ENCODE measurements at regions not wholly inside any gene's neighbourhood (a gene's known extent, or its start where the extent isn't known, plus 50 kb on each side); places are given as distances from the start of the nearest gene placed in this dataset.

DNA sequence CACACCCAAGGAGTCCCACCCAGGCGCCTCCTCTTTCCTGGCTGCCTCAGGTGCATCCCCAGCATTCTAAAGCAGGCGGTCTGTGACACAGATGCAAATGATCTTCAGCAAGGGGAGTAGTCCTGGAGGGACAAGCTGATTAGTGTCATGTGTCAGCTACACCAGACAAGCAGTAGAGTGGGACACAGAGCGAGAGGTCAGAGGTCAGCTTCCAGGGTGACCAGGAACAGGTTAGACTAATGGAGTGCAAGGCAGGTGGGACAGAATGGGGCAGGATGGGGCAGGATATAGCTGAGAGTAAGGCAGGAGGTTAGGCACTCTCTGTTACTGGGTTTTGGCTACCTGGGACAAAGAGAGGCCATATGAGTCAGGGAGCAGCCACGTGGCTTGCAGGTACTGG, 534.0 kb downstream of the FUT8 start:
- H3K36me3 Mint-ChIP-seq: no peaks in the 10 kb centered on the region
- H3K27me3 Mint-ChIP-seq: peaks cover 51% of the 10 kb centered on the region
- no peak for ATAC-seq
- H3K27ac Mint-ChIP-seq: no peak overlapping the region
- no peaks in the 10 kb centered on the region for H3K9me3 Mint-ChIP-seq
- peaks cover 13% of the 10 kb centered on the region for H3K4me1 Mint-ChIP-seq
- no peak overlapping the region for H3K4me3 Mint-ChIP-seq

DNA sequence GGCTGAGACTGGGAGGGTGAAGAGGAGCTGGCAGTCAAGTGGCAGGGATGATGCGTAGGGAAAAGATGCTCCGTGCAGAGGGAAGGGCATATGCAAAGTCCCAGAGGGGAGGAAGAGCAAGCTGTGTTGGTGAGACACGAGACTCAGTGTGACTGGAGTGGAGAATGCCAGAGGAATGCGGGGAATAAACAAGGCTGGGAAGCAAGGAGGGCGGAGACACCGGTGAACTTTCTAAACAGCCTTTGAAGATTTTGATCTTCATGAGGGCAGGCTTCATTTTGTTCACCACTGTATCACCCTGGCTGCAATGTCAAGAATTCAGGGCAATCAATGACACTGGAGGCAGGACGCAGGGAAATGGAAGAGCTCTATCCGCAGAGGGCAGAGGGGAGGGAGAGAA, 535.8 kb downstream of the FUT8 start:
- Mint-ChIP-seq H3K27me3 (peaks cover 51% of the 10 kb centered on the region), H3K9me3 (no peaks in the 10 kb centered on the region), H3K4me3 (no peak overlapping the region), H3K27ac (no peak overlapping the region), H3K4me1 (peaks cover 13% of the 10 kb centered on the region), H3K36me3 (no peaks in the 10 kb centered on the region)
- ATAC-seq: no peak

DNA sequence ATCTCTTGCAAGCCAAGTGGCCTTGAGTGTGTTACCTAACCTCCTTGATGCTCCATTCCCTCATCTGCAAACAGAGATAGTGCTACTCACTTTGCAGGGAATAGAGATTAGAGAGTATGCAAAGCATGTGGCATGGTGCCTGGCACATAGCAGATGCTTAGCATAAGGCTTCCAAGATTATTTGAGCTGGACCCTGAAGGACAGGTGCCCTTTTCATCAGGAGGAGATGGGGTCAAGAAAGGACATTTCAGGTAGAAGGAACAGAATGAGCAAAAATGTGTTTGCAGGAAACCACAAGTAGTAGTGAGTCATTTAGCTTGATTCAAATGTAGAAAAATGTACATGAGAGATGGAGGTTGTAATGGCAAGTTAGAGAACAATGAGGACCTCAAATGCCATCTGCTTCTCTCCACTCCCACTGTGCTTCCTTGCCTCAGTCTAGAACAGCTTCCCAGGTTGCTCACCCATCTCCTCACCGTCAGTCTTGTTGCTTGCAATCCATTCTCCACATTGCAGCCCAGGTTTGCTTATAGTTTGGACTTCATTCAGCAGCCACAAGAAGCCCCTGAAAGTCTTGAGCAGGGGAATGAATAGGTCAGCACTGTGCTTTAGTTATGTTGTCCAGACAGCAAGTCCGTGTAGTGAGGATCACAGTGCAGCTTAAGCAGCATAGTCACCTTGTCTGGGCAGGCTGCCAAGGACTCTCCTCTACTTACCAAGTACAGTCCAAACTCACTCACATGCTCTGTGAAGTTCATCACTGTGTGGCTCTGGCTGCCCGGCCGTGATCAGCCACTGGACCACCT, 536.3 kb upstream of the CCDC196 start:
- H3K36me3 Mint-ChIP-seq: no peaks in the 10 kb centered on the region
- H3K4me1 Mint-ChIP-seq: peaks cover 13% of the 10 kb centered on the region
- H3K4me3 Mint-ChIP-seq: no peak overlapping the region
- no peaks in the 10 kb centered on the region for H3K9me3 Mint-ChIP-seq
- peaks cover 51% of the 10 kb centered on the region for H3K27me3 Mint-ChIP-seq
- ATAC-seq: peak; percentile 37
- no peak overlapping the region for H3K27ac Mint-ChIP-seq

DNA sequence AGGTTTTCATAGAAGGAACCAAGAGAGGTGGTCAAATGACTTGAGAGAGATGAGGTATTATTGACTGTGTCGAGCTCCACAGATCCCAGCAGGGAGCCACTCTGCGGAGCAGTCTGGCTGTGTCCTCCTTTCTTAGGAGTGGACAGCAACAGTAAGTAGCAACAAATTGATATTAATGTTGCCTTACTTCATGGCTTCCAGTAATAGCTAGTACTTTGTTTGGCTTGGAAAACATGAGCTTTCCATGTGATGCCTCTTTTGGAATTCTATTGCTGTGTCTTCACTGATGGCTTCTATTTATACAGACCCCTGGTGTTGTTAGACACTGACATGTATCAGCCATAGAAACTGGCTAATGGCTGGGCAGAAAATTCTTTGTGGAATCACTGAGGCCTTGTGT, 531.2 kb upstream of the CCDC196 start:
- Mint-ChIP-seq H3K27me3 (peaks cover 12% of the 10 kb centered on the region), H3K36me3 (no peaks in the 10 kb centered on the region), H3K4me1 (peaks cover 4% of the 10 kb centered on the region), H3K27ac (no peak overlapping the region), H3K4me3 (no peak overlapping the region), H3K9me3 (no peaks in the 10 kb centered on the region)
- no peak for ATAC-seq

DNA sequence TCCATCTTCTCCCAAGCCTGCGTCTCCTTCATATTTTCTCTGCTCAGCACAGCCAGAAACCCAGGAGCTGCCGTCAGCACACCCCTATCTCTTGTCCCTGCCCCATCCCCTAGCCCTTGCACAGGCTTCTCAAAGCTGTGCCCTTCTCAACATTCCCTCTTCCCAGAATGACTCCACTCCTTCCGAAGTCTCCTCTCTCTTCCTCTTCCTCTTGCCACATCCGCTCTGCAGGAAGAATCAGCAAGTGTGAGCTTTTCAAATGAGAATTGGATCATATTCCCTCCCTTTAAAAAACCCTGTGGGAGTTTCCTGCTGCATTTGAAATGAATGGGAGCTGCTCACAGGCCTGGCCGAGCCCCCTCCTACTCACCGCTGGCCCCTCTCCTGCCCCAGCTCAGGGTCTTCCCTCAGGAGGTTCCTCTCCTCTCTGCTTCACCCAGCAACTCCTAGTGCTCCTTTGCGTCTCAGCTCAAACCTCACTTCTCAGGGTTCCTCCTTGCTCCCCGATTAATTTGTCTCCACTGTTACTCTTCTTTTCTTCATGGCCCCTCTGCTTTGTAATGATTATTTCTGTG, 528.5 kb upstream of the CCDC196 start:
- Mint-ChIP-seq H3K4me1 (peaks cover 5% of the 10 kb centered on the region), H3K36me3 (no peaks in the 10 kb centered on the region), H3K27me3 (peaks cover 29% of the 10 kb centered on the region), H3K27ac (no peak overlapping the region), H3K9me3 (no peaks in the 10 kb centered on the region), H3K4me3 (no peak overlapping the region)
- ATAC-seq: no peak

DNA sequence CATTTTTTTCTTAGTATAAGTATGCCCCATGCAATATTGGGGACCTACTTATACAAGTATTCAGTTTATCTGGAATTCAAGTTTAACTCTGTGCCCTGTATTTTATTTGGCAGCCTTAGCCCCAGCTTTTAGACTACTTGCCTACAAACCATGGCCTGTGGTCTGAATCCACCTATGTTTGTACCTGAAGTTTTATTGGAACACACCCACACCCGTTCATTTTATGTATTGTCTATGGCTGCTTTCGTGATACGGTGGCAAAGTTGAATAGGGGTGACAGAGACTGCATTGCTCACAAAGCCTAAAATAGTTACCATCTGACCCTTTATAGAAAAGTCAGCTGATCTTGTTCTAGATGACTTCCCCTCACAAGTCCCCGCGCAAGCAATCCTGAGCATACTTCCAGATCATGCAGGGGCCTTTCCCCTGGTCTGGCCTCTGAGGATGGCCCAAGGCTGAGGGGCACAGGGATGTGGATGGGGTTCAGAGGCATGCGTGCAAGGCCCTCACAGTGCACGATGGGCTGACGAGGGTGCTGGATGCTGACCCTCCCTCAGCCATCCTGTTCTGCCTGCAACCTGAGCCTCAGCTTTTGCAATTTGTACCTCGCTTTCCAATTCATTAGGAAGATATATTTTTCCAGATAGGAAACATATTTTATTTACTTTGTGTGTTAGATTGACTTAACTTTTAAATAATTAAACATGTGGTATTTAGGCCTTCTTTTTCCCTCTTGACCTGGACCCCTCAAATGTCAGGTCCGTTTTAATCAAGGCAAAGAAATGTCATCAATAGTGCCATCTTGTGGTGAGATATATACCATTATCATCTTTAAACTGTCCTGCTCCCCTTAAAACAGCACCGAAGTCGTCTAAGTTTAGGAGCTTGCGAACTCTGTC, 527.3 kb upstream of the CCDC196 start:
- ATAC-seq: no peak
- Mint-ChIP-seq H3K4me3 (no peak overlapping the region), H3K27ac (no peak overlapping the region), H3K27me3 (peaks cover 35% of the 10 kb centered on the region), H3K4me1 (peaks cover 5% of the 10 kb centered on the region), H3K9me3 (no peaks in the 10 kb centered on the region), H3K36me3 (no peaks in the 10 kb centered on the region)

DNA sequence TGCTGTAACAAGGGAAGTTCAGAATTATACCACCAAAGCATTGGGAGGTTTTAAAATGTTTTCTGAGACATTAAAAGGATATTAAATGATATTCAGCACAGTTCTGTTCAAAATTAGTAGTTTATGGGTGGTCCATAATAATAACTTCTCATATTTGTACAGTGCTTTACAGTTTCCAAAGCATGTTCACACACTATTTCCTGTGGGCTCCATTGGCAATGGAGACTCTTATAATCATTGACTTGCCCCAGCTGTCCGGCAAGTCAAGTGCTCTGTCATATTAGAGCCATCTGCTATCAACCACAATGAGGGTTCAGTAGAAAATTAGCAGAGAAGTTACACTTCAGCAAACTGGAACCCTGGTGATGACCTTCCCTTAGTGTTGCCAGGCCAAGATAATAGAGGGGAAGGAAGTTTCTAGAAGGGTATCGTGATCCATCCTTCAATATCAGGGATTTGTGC, 526.6 kb upstream of the CCDC196 start:
- Mint-ChIP-seq H3K4me1 (peaks cover 5% of the 10 kb centered on the region), H3K4me3 (no peak overlapping the region), H3K9me3 (no peaks in the 10 kb centered on the region), H3K27me3 (peaks cover 35% of the 10 kb centered on the region), H3K27ac (no peak overlapping the region), H3K36me3 (no peaks in the 10 kb centered on the region)
- no peak for ATAC-seq

DNA sequence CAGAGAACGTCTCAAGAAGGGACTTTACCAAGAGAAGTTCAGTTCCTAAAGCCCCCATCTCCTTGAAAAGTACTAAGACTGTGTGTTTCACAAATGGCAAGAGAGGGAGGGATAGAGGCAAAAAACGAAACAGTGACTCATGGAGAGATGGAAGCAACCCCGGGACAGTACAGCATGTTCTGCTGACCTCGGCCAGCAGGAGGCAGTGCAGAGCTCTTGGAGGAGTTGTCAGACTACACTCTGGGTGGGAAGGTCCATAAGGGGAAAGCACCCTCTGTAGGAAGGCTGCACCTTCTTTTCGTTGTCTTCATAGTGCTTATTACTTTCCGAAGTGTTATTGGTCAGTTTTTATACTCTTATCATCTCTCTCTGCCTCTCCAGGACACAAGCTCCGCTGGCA, 525.2 kb upstream of the CCDC196 start:
- Mint-ChIP-seq H3K27ac (no peak overlapping the region), H3K4me3 (no peak overlapping the region), H3K36me3 (no peaks in the 10 kb centered on the region), H3K27me3 (peaks cover 35% of the 10 kb centered on the region), H3K9me3 (no peaks in the 10 kb centered on the region), H3K4me1 (peaks cover 5% of the 10 kb centered on the region)
- peak; percentile 57 for ATAC-seq

DNA sequence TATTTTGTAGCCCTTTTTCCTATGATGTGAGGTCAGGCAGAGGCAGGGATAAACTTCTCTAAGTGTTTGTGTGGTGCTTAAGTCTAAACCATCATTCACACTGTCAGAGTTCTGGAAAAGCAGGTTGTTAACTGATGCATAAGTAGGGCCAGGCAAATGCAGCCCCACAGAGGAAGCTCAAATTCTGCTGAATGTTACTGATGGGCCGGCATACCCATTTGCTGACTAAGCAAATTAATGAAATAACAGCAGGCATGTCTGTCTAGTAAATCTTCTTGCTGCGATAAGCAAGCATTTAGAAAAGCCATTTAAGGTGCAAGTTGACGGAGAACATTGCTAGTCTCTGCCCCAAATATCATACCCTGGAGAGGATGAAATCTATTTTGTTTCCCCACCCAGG, 523.2 kb upstream of the CCDC196 start:
- ATAC-seq: no peak
- Mint-ChIP-seq H3K36me3 (no peaks in the 10 kb centered on the region), H3K27ac (no peak overlapping the region), H3K4me3 (no peak overlapping the region), H3K4me1 (peaks cover 5% of the 10 kb centered on the region), H3K27me3 (peaks cover 49% of the 10 kb centered on the region), H3K9me3 (no peaks in the 10 kb centered on the region)

DNA sequence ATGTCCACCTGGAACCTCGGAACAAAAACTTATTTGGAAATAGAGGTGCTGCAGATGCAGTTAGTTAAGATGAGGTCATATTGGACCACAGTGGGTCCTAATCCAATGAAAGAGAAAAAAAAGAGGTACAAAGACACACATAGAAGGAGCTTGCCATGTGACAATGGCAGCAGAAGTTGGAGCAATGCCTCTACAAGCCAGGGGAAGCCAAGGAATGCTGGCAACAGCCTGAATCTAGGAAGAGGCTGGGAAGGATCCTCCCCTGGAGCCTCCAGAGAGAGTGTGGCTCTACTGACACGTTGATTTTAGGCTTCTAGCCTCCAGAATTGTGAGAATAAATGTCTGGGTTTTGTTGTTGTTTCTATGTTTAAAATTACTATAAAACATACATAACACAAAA, 521.8 kb upstream of the CCDC196 start:
- H3K27me3 Mint-ChIP-seq: peaks cover 57% of the 10 kb centered on the region
- peaks cover 5% of the 10 kb centered on the region for H3K4me1 Mint-ChIP-seq
- H3K27ac Mint-ChIP-seq: no peak overlapping the region
- H3K36me3 Mint-ChIP-seq: no peaks in the 10 kb centered on the region
- no peak for ATAC-seq
- no peaks in the 10 kb centered on the region for H3K9me3 Mint-ChIP-seq
- H3K4me3 Mint-ChIP-seq: no peak overlapping the region

DNA sequence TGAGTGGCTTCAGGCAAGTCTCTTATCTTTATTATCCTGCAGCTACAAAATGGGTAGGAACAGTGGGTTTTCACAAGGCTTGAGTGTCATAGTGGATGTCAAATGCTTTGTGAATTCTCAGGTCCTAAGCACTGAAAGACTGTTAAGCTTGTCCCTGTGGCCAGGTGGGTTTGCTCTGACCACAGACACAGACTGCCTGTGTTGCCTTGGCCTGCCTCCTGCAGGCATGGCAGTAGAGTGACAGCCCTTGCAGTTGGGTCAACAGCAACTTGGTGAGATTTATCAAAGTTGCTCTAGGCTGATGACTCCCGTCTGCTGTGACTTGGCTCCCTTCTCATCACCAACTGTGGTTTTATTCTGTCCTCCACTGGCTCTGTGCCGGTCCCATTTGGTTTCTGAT, 520.0 kb upstream of the CCDC196 start:
- no peak for ATAC-seq
- no peaks in the 10 kb centered on the region for H3K36me3 Mint-ChIP-seq
- no peak overlapping the region for H3K27ac Mint-ChIP-seq
- no peaks in the 10 kb centered on the region for H3K4me1 Mint-ChIP-seq
- H3K9me3 Mint-ChIP-seq: no peaks in the 10 kb centered on the region
- peaks cover 43% of the 10 kb centered on the region for H3K27me3 Mint-ChIP-seq
- H3K4me3 Mint-ChIP-seq: no peak overlapping the region

DNA sequence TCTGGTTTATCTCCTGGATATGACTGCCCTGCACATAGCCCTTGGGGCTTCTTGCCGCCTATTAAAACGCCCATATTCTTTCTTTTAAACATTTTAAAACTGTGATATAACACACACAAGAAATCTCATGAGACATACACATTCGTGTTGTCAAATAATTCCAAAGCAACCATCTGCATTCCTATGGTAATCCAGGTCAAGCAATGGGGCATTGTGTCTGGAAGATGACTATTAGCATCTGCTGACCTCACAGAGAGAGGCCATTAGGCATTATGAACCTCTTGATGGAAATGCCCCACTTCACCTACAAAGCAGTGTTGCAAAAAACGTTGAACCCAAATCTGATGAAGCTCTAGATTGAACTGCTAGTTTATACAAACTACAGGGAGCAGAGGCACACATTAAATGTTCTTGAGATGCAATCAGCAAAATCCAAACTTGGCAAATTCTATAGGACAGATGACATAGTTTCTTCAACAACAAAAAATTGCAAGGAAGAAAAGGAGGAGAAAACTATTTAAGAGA, 513.8 kb upstream of the CCDC196 start:
- Mint-ChIP-seq H3K27ac (no peak overlapping the region), H3K36me3 (no peaks in the 10 kb centered on the region), H3K27me3 (peaks cover 21% of the 10 kb centered on the region), H3K9me3 (no peaks in the 10 kb centered on the region), H3K4me3 (no peak overlapping the region), H3K4me1 (no peaks in the 10 kb centered on the region)
- ATAC-seq: no peak

DNA sequence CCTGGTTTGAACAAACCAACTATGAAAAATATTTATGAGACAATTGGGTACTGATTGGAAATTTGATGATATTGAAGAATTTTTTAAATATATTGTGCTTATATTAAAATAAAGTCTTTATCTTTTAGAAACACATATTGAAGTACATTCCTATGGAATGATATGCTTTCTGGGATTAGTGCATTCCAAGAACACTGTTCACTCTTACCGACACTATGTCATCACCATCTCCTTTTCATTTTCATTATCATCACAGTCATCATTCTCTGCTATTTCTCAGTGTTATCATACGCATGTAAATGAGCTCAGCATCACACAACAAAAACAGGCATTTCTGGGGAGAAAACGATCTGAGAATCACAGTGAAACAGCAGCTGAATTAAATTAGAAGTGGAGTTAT, 513.3 kb upstream of the CCDC196 start:
- H3K4me1 Mint-ChIP-seq: no peaks in the 10 kb centered on the region
- ATAC-seq: no peak
- H3K36me3 Mint-ChIP-seq: no peaks in the 10 kb centered on the region
- H3K9me3 Mint-ChIP-seq: no peaks in the 10 kb centered on the region
- peaks cover 20% of the 10 kb centered on the region for H3K27me3 Mint-ChIP-seq
- H3K27ac Mint-ChIP-seq: no peak overlapping the region
- no peak overlapping the region for H3K4me3 Mint-ChIP-seq

DNA sequence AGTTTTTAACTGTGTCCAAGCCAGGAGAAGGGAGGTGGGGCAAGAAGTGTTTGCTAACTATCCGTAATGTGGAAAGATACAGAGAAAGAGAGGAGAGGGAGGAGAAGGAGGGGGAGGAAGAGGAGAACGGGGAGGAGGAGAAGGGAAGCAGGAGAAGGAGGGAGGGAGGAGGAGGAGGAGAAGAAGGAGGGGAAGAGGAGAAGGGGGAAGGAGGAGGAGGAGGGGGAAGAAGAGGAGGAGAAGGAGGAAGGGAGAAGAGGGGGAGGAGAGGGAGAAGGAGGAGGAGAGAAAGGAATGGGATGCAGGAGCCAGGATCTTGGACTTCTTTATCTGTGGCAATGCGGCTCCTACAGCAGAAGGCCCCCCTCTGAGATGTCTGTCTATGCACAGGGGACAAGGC, 510.3 kb upstream of the CCDC196 start:
- Mint-ChIP-seq H3K4me1 (no peaks in the 10 kb centered on the region), H3K27me3 (peaks cover 9% of the 10 kb centered on the region), H3K36me3 (no peaks in the 10 kb centered on the region), H3K27ac (no peak overlapping the region), H3K4me3 (no peak overlapping the region), H3K9me3 (peaks cover 9% of the 10 kb centered on the region)
- no peak for ATAC-seq

DNA sequence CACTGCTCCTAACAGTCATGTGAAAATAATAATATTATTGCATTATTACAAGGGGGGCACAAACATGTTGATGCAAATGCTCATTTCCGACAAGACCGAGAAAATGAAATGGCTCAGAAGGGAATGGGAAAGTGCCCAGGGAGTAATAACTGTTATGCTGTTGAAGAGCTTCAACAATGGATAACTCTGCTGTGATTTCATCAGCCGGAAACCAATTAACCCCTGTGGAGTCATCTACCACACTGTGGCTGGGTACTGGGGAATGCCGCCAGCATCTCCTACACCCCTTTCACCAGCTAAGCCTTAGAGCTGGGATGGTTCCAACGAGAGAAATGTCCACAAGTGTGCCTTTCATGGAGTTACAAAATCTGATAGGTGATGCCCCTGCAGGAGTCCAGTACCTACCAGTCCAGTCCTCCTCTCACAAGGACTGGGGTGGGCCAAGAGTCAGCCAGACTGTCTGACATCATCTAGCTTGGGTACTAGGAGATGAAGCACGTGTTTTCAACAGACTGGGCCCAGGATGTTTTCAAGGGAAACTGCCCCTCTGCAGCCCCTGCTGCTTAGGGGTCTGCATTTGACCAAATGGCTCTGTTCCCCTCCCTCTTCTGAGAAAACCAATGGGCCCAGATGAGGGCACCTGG, 509.3 kb upstream of the CCDC196 start:
- H3K27ac Mint-ChIP-seq: no peak overlapping the region
- peaks cover 9% of the 10 kb centered on the region for H3K9me3 Mint-ChIP-seq
- no peak for ATAC-seq

More for the DNA sequence above, 509.3 kb upstream of the CCDC196 start:
- Mint-ChIP-seq H3K27me3 (peaks cover 9% of the 10 kb centered on the region), H3K4me3 (no peak overlapping the region), H3K36me3 (no peaks in the 10 kb centered on the region), H3K4me1 (no peaks in the 10 kb centered on the region)

All from stimulated activated memory B cell treated with anti-CD40 and anti-IgM and Interleukin-4, amounts not matched to agents 10 μg/mL and 1 μg/mL and 100 μg/mL, for 72 hours (primary cell).